PFSK-1 (cell line): ENCODE measurements at regions not wholly inside any gene's neighbourhood (a gene's known extent, or its start where the extent isn't known, plus 50 kb on each side); places are given as distances from the start of the nearest gene placed in this dataset.

Experiments used
- POLR2AphosphoS5 ChIP-seq: IDR thresholded peaks from 2 replicates; pipeline ENCODE4 v1.6.1; 2012; ENCODE audit warnings: low read depth, mild to moderate bottlenecking, control low read depth, low read length, moderate library complexity
- TF ChIP-seq, protein P1 (sequence below), 2 experiments: IDR thresholded peaks; 2 replicates each; pipeline versions ENCODE4 v1.6.1 to v1.8.0; 2011 to 2012; ENCODE audit warnings: low read depth in 2 of 2, low read length in 2 of 2, control low read depth in 1 of 2, inconsistent platforms in 1 of 2, mild to moderate bottlenecking in 1 of 2, moderate library complexity in 1 of 2; ENCODE audit not compliant: insufficient read depth in 1 of 2

DNA sequence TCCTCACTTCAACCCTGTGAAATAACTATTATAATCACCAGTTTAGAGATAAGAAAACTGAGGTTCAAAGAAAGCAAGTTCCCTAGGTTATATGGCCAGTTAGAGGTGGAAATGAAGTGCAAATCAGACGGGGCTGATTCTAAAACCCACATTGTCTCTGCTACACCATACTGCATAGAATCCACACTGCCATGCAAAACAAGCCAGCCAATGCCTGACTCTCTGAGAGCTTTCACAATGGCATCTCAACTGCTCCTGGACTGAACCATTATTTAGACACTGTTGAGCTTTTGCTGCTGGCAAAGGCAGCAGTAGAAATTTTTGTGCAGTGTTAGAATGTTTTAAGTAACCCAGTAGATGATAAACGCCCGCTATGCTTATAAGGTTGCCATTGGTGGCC is 195.2 kb upstream of the CNR1 start:
- TF ChIP-seq, protein P1, sequence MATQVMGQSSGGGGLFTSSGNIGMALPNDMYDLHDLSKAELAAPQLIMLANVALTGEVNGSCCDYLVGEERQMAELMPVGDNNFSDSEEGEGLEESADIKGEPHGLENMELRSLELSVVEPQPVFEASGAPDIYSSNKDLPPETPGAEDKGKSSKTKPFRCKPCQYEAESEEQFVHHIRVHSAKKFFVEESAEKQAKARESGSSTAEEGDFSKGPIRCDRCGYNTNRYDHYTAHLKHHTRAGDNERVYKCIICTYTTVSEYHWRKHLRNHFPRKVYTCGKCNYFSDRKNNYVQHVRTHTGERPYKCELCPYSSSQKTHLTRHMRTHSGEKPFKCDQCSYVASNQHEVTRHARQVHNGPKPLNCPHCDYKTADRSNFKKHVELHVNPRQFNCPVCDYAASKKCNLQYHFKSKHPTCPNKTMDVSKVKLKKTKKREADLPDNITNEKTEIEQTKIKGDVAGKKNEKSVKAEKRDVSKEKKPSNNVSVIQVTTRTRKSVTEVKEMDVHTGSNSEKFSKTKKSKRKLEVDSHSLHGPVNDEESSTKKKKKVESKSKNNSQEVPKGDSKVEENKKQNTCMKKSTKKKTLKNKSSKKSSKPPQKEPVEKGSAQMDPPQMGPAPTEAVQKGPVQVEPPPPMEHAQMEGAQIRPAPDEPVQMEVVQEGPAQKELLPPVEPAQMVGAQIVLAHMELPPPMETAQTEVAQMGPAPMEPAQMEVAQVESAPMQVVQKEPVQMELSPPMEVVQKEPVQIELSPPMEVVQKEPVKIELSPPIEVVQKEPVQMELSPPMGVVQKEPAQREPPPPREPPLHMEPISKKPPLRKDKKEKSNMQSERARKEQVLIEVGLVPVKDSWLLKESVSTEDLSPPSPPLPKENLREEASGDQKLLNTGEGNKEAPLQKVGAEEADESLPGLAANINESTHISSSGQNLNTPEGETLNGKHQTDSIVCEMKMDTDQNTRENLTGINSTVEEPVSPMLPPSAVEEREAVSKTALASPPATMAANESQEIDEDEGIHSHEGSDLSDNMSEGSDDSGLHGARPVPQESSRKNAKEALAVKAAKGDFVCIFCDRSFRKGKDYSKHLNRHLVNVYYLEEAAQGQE (IDR thresholded peaks at IDR 0.05; ENCODE audit: insufficient read depth in 1 of 2, low read depth in 2 of 2, low read length in 2 of 2), result no peak
- no peak for TF ChIP-seq POLR2AphosphoS5
